ENCODE measurements at regions not wholly inside any gene's neighbourhood (a gene's known extent, or its start where the extent isn't known, plus 50 kb on each side); places are given as distances from the start of the nearest gene placed in this dataset.

GRCh38 chr4:96262057-96262456 is 422.2 kb downstream of the PDHA2 start:
- TF ChIP-seq CTCF (IDR thresholded peaks at IDR 0.05): no peak
- TF ChIP-seq POLR2A (IDR thresholded peaks at IDR 0.05): no peak
